ENCODE measurements at regions not wholly inside any gene's neighbourhood (a gene's known extent, or its start where the extent isn't known, plus 50 kb on each side); places are given as distances from the start of the nearest gene placed in this dataset.

- POLR2A ChIA-PET, result no interaction called here
- Mint-ChIP-seq H3K27ac (ENCODE audit: low read depth, unreplicated experiment) (no peak overlapping the region), H3K27me3 (ENCODE audit: insufficient read depth, unreplicated experiment) (no peaks in the 10 kb centered on the region), H3K36me3 (ENCODE audit: insufficient read depth, unreplicated experiment) (no peaks in the 10 kb centered on the region), H3K4me3 (ENCODE audit: unreplicated experiment) (no peak overlapping the region), H3K9me3 (ENCODE audit: unreplicated experiment) (no peaks in the 10 kb centered on the region), H3K4me1 (ENCODE audit: insufficient read depth, unreplicated experiment) (no peaks in the 10 kb centered on the region)
- TF ChIP-seq, protein P1, sequence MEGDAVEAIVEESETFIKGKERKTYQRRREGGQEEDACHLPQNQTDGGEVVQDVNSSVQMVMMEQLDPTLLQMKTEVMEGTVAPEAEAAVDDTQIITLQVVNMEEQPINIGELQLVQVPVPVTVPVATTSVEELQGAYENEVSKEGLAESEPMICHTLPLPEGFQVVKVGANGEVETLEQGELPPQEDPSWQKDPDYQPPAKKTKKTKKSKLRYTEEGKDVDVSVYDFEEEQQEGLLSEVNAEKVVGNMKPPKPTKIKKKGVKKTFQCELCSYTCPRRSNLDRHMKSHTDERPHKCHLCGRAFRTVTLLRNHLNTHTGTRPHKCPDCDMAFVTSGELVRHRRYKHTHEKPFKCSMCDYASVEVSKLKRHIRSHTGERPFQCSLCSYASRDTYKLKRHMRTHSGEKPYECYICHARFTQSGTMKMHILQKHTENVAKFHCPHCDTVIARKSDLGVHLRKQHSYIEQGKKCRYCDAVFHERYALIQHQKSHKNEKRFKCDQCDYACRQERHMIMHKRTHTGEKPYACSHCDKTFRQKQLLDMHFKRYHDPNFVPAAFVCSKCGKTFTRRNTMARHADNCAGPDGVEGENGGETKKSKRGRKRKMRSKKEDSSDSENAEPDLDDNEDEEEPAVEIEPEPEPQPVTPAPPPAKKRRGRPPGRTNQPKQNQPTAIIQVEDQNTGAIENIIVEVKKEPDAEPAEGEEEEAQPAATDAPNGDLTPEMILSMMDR (IDR thresholded peaks at IDR 0.05; ENCODE audit: unreplicated experiment), result no peak
- intact Hi-C loops (cut with micrococcal nuclease), result no loop called here
- DNase-seq (ENCODE audit: unreplicated experiment), result no peak
- CTCF ChIA-PET, result no interaction called here
- no TSS peak for BruUV-seq (replicated peaks)
Measured at GRCh38 chr12:87066326-87066725, 810.1 kb upstream of the MGAT4C start.

GRCh38 chr12:87059231-87059630 is 803.0 kb upstream of the MGAT4C start:
- Mint-ChIP-seq H3K27me3 (ENCODE audit: insufficient read depth, unreplicated experiment) (no peaks in the 10 kb centered on the region), H3K36me3 (ENCODE audit: insufficient read depth, unreplicated experiment) (no peaks in the 10 kb centered on the region), H3K27ac (ENCODE audit: low read depth, unreplicated experiment) (no peak overlapping the region), H3K4me1 (ENCODE audit: insufficient read depth, unreplicated experiment) (no peaks in the 10 kb centered on the region), H3K4me3 (ENCODE audit: unreplicated experiment) (no peak overlapping the region), H3K9me3 (ENCODE audit: unreplicated experiment) (no peaks in the 10 kb centered on the region)
- BruUV-seq (replicated peaks), result no TSS peak
- TF ChIP-seq, protein P1 (IDR thresholded peaks at IDR 0.05; ENCODE audit: unreplicated experiment), result no peak
- CTCF ChIA-PET, result no interaction called here
- POLR2A ChIA-PET, result no interaction called here
- DNase-seq (ENCODE audit: unreplicated experiment), result no peak
- intact Hi-C loops (cut with micrococcal nuclease), result no loop called here

GRCh38 chr12:87054226-87054625 is 798.0 kb upstream of the MGAT4C start:
- POLR2A ChIA-PET, result interaction anchor here (0.7 kb wide), 1 partner anchor 26 kb away, joined by 3 read pairs; no protein-coding TSS in a partner anchor
- intact Hi-C loops (cut with micrococcal nuclease), result no loop called here
- DNase-seq (ENCODE audit: unreplicated experiment), result no peak
- H3K9me3 Mint-ChIP-seq (ENCODE audit: unreplicated experiment), result no peaks in the 10 kb centered on the region
- TF ChIP-seq, protein P1 (IDR thresholded peaks at IDR 0.05; ENCODE audit: unreplicated experiment), result no peak
- no peak overlapping the region for H3K27ac Mint-ChIP-seq (ENCODE audit: low read depth, unreplicated experiment)
- H3K27me3 Mint-ChIP-seq (ENCODE audit: insufficient read depth, unreplicated experiment), result no peaks in the 10 kb centered on the region
- no peaks in the 10 kb centered on the region for H3K36me3 Mint-ChIP-seq (ENCODE audit: insufficient read depth, unreplicated experiment)
- H3K4me1 Mint-ChIP-seq (ENCODE audit: insufficient read depth, unreplicated experiment), result no peaks in the 10 kb centered on the region
- no TSS peak for BruUV-seq (replicated peaks)
- CTCF ChIA-PET, result no interaction called here
- H3K4me3 Mint-ChIP-seq (ENCODE audit: unreplicated experiment), result no peak overlapping the region

DNA sequence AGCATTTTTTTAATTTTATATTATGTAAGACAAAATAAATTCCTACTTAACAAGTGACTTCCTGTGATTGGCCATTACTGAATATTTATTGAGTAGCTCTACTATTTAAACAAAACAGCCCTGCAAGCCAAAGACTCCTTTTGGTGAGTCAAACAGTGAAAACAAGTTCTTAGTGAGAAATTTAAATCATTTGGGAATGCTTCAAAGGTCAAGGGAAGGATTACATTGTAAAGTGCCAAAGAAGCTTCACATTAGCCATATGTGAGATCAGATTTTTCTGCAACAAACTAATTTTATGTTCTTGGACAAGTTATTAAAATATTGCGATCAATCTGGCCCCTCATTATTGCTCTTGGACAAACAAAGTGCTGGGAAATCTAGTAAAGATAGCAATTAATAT is 795.4 kb upstream of the MGAT4C start:
- H3K27ac Mint-ChIP-seq (ENCODE audit: low read depth, unreplicated experiment), result no peak overlapping the region
- DNase-seq (ENCODE audit: unreplicated experiment), result no peak
- CTCF ChIA-PET, result interaction anchor here (0.6 kb wide), 2 partner anchors 260 to 798 kb away, joined by 3 read pairs; no protein-coding TSS in a partner anchor
- H3K9me3 Mint-ChIP-seq (ENCODE audit: unreplicated experiment), result no peaks in the 10 kb centered on the region
- intact Hi-C loops (cut with micrococcal nuclease), result no loop called here
- TF ChIP-seq, protein P1 (IDR thresholded peaks at IDR 0.05; ENCODE audit: unreplicated experiment), result no peak
- H3K27me3 Mint-ChIP-seq (ENCODE audit: insufficient read depth, unreplicated experiment), result no peaks in the 10 kb centered on the region
- POLR2A ChIA-PET, result no interaction called here
- H3K4me1 Mint-ChIP-seq (ENCODE audit: insufficient read depth, unreplicated experiment), result no peaks in the 10 kb centered on the region
- BruUV-seq (replicated peaks), result no TSS peak
- H3K4me3 Mint-ChIP-seq (ENCODE audit: unreplicated experiment), result no peak overlapping the region
- H3K36me3 Mint-ChIP-seq (ENCODE audit: insufficient read depth, unreplicated experiment), result no peaks in the 10 kb centered on the region
